WTC11 (cell line): ENCODE measurements at regions not wholly inside any gene's neighbourhood (a gene's known extent, or its start where the extent isn't known, plus 50 kb on each side); places are given as distances from the start of the nearest gene placed in this dataset.

Experiments
- ATAC-seq: fragments of 200-7000 bp; cut with Tn5 transposase; 2 replicates; pipeline ENCODE4 v1.10.0; 2021; ENCODE audit warnings: mild to moderate bottlenecking, moderate library complexity
- CTCF ChIA-PET: fragments of 300-600 bp; sonication (Branson Sonifier 250); formaldehyde crosslinking; loops from one replicate; lab custom pipeline; 2021; ENCODE audit warnings: antibody characterized with exemption; lab: Charles Lee
- POLR2A ChIA-PET: fragments of 350-600 bp; sonication (Branson Sonifier 250); formaldehyde crosslinking; loops from one replicate; lab custom pipeline; 2021; ENCODE audit warnings: antibody characterized with exemption; lab: Charles Lee
- DNase-seq: peaks from one replicate; pipeline ENCODE4 v3.0.0; 2021; ENCODE audit warnings: low spot score
- H3K27ac Mint-ChIP-seq: 2 replicates; pipeline ENCODE4 v1.8.0; 2021; ENCODE audit warnings: mixed read lengths
- H3K27me3 Mint-ChIP-seq: 2 replicates; pipeline ENCODE4 v1.8.0; 2021; ENCODE audit warnings: low read depth, mild to moderate bottlenecking, moderate library complexity, mixed read lengths
- H3K36me3 Mint-ChIP-seq: 2 replicates; pipeline ENCODE4 v1.8.0; 2021; ENCODE audit warnings: mixed read lengths
- H3K4me1 Mint-ChIP-seq: 2 replicates; pipeline ENCODE4 v1.8.0; 2022; ENCODE audit warnings: mixed read lengths
- H3K4me3 Mint-ChIP-seq: 2 replicates; pipeline ENCODE4 v1.8.0; 2021; ENCODE audit warnings: mild to moderate bottlenecking, moderate library complexity, mixed read lengths
- H3K9me3 Mint-ChIP-seq: 2 replicates; pipeline ENCODE4 v1.8.0; 2021; ENCODE audit warnings: mixed read lengths
- ARID4B ChIP-seq: sonication (generic); formaldehyde crosslinking; IDR thresholded peaks from 2 replicates; pipeline ENCODE4 v1.8.0; 2023; ENCODE audit warnings: missing genetic modification reagents, mild to moderate bottlenecking, borderline replicate concordance
- CREM ChIP-seq: sonication (generic); formaldehyde crosslinking; IDR thresholded peaks from 2 replicates; pipeline ENCODE4 v1.8.1; 2022; ENCODE audit warnings: mild to moderate bottlenecking, missing genetic modification reagents, moderate library complexity
- EMX1 ChIP-seq: fragments of 250-450 bp; sonication (Bioruptor Pico); IDR thresholded peaks from 2 replicates; pipeline ENCODE4 v1.8.0; 2021; ENCODE audit warnings: mild to moderate bottlenecking
- FOXK1 ChIP-seq: sonication (generic); formaldehyde crosslinking; IDR thresholded peaks from 2 replicates; pipeline ENCODE4 v1.8.0; 2022; ENCODE audit warnings: mild to moderate bottlenecking, moderate library complexity, missing genetic modification reagents
- HMGA2 ChIP-seq: fragments of 250-450 bp; sonication (Bioruptor Pico); IDR thresholded peaks from 2 replicates; pipeline ENCODE4 v1.4.0; 2021; ENCODE audit warnings: mild to moderate bottlenecking, moderate library complexity
- HMGXB4 ChIP-seq: sonication (generic); formaldehyde crosslinking; IDR thresholded peaks from 2 replicates; pipeline ENCODE4 v1.8.1; 2023; ENCODE audit warnings: mild to moderate bottlenecking, moderate library complexity, missing genetic modification reagents
- MLX ChIP-seq: sonication (generic); formaldehyde crosslinking; IDR thresholded peaks from 2 replicates; pipeline ENCODE4 v1.8.1; 2023; ENCODE audit warnings: mild to moderate bottlenecking, missing genetic modification reagents, moderate library complexity
- MXD4 ChIP-seq: fragments of 250-450 bp; sonication (Bioruptor Pico); IDR thresholded peaks from 2 replicates; pipeline ENCODE4 v1.8.0; 2021; ENCODE audit warnings: mild to moderate bottlenecking, moderate library complexity, borderline replicate concordance
- NFATC4 ChIP-seq: fragments of 250-450 bp; sonication (Bioruptor Pico); IDR thresholded peaks from 2 replicates; pipeline ENCODE4 v1.9.0; 2021; ENCODE audit warnings: mild to moderate bottlenecking
- NR1H2 ChIP-seq: sonication (generic); formaldehyde crosslinking; IDR thresholded peaks from 2 replicates; pipeline ENCODE4 v1.9.0; 2021; ENCODE audit warnings: mild to moderate bottlenecking, moderate library complexity, missing genetic modification reagents
- NR3C1 ChIP-seq: sonication (generic); formaldehyde crosslinking; conservative IDR thresholded peaks from 2 replicates; pipeline ENCODE4 v1.8.1; 2023; ENCODE audit warnings: low read depth, mild to moderate bottlenecking, missing genetic modification reagents
- PRDM15 ChIP-seq: sonication (generic); formaldehyde crosslinking; IDR thresholded peaks from 2 replicates; pipeline ENCODE4 v1.8.0; 2022; ENCODE audit warnings: missing genetic modification reagents
- SMAD3 ChIP-seq: sonication (generic); formaldehyde crosslinking; IDR thresholded peaks from 2 replicates; pipeline ENCODE4 v1.8.0; 2022; ENCODE audit warnings: missing genetic modification reagents, mild to moderate bottlenecking, borderline replicate concordance
- SP1 ChIP-seq: sonication (generic); formaldehyde crosslinking; conservative IDR thresholded peaks from 2 replicates; pipeline ENCODE4 v1.8.1; 2022; ENCODE audit warnings: missing genetic modification reagents
- TEAD1 ChIP-seq: sonication (generic); formaldehyde crosslinking; IDR thresholded peaks from 2 replicates; pipeline ENCODE4 v1.8.0; 2022; ENCODE audit warnings: mild to moderate bottlenecking, missing genetic modification reagents
- TP53 ChIP-seq: sonication (generic); formaldehyde crosslinking; IDR thresholded peaks from 2 replicates; pipeline ENCODE4 v1.8.1; 2023; ENCODE audit warnings: mild to moderate bottlenecking, missing genetic modification reagents
- ZBTB43 ChIP-seq: sonication (generic); formaldehyde crosslinking; IDR thresholded peaks from 2 replicates; pipeline ENCODE4 v1.8.1; 2023; ENCODE audit warnings: mild to moderate bottlenecking, missing genetic modification reagents
- ZNF671 ChIP-seq: fragments of 250-450 bp; sonication (Bioruptor Pico); IDR thresholded peaks from 2 replicates; pipeline ENCODE4 v1.8.0; 2021; ENCODE audit warnings: mild to moderate bottlenecking

- no peak for TF ChIP-seq CREM (CRISPR knock-in tag)
These were observed 208.4 kb downstream of the GASK1B start (continued) for GRCh38 chr4:157964463-157964862.

GRCh38 chr4:157961229-157961990 is 211.4 kb downstream of the GASK1B start:
- DNase-seq (no peak), ATAC-seq (no peak)
- H3K27ac Mint-ChIP-seq: no peak overlapping the region
- 0 out of 2 replicates have a peak, but pooled peaks cover 4% of the 10 kb centered on the region for H3K4me1 Mint-ChIP-seq
- H3K4me3 Mint-ChIP-seq: no peak overlapping the region
- no peaks in the 10 kb centered on the region for H3K9me3 Mint-ChIP-seq
- H3K36me3 Mint-ChIP-seq: no peaks in the 10 kb centered on the region
- CTCF ChIA-PET: no interaction called here
- POLR2A ChIA-PET: no interaction called here
- H3K27me3 Mint-ChIP-seq: no peaks in the 10 kb centered on the region
- TF ChIP-seq PRDM15: no peak
- TF ChIP-seq SMAD3 (CRISPR knock-in tag): no peak
- TF ChIP-seq EMX1 (CRISPR knock-in tag): no peak
- no peak for TF ChIP-seq TEAD1 (CRISPR knock-in tag)
- TF ChIP-seq SP1 (CRISPR knock-in tag): no peak
- TF ChIP-seq MLX (CRISPR knock-in tag): no peak
- TF ChIP-seq NR3C1 (CRISPR knock-in tag): no peak
- no peak for TF ChIP-seq HMGXB4 (CRISPR knock-in tag)

DNA sequence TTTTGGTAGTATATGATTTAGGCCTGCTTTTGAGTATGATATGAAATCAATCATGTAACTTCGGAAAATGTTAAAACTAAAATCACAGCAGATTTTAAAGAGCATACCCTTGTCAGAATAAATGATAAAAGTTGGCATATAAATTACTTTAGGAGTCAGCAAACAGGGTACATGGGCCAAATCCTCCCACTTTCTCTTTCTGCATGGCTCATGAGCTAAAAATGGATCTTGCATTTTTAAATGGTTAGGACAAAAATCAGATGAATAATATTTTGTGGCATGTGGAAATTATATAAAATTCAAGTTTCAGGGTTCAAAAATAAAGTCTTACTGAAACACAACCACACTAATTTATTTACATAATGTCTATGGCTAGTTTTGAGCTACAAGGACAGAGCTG is 214.9 kb downstream of the GASK1B start:
- Mint-ChIP-seq H3K4me1 (0 out of 2 replicates have a peak, but pooled peaks cover 4% of the 10 kb centered on the region), H3K9me3 (no peaks in the 10 kb centered on the region), H3K27ac (no peak overlapping the region), H3K4me3 (no peak overlapping the region), H3K27me3 (no peaks in the 10 kb centered on the region), H3K36me3 (no peaks in the 10 kb centered on the region)
- POLR2A ChIA-PET: no interaction called here
- ATAC-seq: no peak
- no peak for DNase-seq
- CTCF ChIA-PET: interaction anchor here (1.0 kb wide), 1 partner anchor 8 kb away, joined by 3 read pairs; no protein-coding TSS in a partner anchor
- TF ChIP-seq NR1H2 (CRISPR knock-in tag) (no peak), ARID4B (CRISPR knock-in tag) (no peak), MXD4 (CRISPR knock-in tag) (no peak), NFATC4 (no peak), FOXK1 (no peak), HMGA2 (CRISPR knock-in tag) (no peak), EMX1 (CRISPR knock-in tag) (no peak), TP53 (CRISPR knock-in tag) (no peak), ZNF671 (CRISPR knock-in tag) (no peak), ZBTB43 (CRISPR knock-in tag) (no peak)
